ENCODE measurements at regions not wholly inside any gene's neighbourhood (a gene's known extent, or its start where the extent isn't known, plus 50 kb on each side); places are given as distances from the start of the nearest gene placed in this dataset.

DNA sequence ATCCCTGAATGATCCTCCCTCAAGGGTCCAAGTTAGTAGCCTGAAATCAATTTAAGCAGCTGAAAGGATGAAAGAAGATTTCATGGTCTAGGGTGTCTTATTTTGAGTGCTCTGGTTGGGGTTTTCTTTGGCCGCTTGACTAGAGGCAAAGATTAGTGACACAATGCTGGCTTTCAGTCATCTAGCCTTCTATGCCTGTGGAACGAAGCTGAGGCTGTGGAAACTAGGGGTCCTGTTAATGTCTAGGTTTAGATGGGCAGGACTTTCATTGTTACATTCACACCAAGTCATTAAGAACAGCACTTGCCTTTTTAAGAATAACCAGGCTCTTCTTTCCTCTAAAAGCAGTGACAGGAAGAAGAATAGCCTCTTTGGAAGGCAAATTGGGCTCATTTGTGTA lies 253.8 kb upstream of the E2F7 start:
- no peak for DNase-seq
- peaks cover 2% of the 10 kb centered on the region for H3K4me1 Mint-ChIP-seq (ENCODE audit: low read depth)
- H3K4me3 Mint-ChIP-seq: no peak overlapping the region
- H3K27me3 Mint-ChIP-seq: peaks cover 25% of the 10 kb centered on the region
- H3K36me3 Mint-ChIP-seq (ENCODE audit: low read depth): no peaks in the 10 kb centered on the region
- H3K27ac Mint-ChIP-seq: no peak overlapping the region
- no peaks in the 10 kb centered on the region for H3K9me3 Mint-ChIP-seq

DNA sequence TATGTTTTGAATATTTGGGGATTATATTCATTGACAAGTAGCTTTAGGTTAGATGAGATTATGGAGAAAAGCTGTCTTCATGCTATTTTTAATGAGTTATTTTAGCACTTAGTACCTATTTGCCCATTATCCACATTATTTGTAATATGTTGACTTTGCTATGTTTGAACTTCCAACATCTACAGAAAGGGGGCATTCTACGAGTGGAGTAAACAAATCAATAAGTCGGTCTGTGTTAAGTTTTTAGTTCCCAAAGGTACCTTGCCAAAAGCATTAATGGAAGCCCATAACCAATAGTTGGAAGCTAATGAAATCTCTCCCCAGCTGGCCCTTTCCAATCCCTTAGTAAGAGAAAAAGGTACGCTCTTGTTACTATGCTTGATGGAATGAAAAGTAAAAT lies 250.0 kb upstream of the E2F7 start:
- H3K27me3 Mint-ChIP-seq: no peaks in the 10 kb centered on the region
- no peak for DNase-seq
- no peaks in the 10 kb centered on the region for H3K4me1 Mint-ChIP-seq (ENCODE audit: low read depth)
- H3K4me3 Mint-ChIP-seq: no peak overlapping the region
- no peaks in the 10 kb centered on the region for H3K9me3 Mint-ChIP-seq
- no peak overlapping the region for H3K27ac Mint-ChIP-seq
- H3K36me3 Mint-ChIP-seq (ENCODE audit: low read depth): no peaks in the 10 kb centered on the region

DNA sequence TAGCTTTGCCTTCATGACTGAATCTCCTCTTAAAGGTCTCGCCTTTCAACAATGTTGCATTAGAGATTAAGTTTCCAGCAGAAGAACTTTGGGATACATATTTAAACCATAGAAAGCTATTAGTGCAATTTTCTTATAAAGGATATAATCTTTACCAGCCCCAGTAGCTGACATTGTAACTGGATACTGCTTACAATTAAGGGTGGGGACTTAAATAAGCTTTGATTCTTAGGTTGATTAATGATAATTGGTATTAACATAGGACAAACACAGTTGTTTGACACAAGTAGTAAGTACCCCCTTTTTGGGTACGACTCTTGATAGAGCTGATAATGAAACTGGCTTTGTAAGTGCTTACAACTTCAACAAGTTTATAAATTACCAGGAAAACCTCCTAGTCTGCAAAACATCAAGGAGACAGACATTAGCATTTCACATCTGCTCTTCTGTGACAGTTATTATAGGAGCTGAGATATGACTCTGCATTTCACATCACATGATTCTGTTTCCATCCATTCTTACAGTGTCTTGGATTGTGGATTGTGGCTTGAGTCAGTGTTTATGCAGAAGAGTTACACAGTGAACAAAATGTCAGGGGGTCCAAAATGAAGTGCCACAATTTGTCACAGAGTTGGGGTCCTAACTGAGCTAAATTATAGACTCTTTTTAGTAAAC lies 249.1 kb upstream of the E2F7 start:
- Mint-ChIP-seq H3K27ac (no peak overlapping the region), H3K4me1 (ENCODE audit: low read depth) (no peaks in the 10 kb centered on the region), H3K9me3 (no peaks in the 10 kb centered on the region), H3K4me3 (no peak overlapping the region), H3K36me3 (ENCODE audit: low read depth) (no peaks in the 10 kb centered on the region), H3K27me3 (no peaks in the 10 kb centered on the region)
- DNase-seq: no peak

DNA sequence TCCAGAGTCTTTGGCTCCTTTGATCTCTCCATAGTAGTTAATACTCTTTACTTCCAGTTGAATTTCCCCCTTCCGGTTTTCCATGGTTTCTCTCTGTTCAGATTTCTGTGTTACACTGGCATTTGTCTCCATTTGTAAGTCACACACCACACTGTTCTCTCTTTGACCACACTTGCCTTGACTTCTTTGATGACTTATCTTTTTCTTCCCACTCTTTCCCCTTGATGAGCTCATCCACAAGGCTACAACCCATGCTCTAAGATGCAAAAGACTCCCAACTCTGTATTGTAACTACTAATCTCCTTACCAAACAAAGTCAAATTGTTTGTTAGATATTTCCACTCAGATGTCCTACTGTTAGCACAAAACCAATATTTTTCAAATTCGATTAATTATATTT lies 242.7 kb upstream of the E2F7 start:
- H3K9me3 Mint-ChIP-seq: peaks cover 1% of the 10 kb centered on the region
- no peak overlapping the region for H3K4me3 Mint-ChIP-seq
- H3K4me1 Mint-ChIP-seq (ENCODE audit: low read depth): no peaks in the 10 kb centered on the region
- DNase-seq: no peak
- no peaks in the 10 kb centered on the region for H3K36me3 Mint-ChIP-seq (ENCODE audit: low read depth)
- no peaks in the 10 kb centered on the region for H3K27me3 Mint-ChIP-seq
- H3K27ac Mint-ChIP-seq: no peak overlapping the region

DNA sequence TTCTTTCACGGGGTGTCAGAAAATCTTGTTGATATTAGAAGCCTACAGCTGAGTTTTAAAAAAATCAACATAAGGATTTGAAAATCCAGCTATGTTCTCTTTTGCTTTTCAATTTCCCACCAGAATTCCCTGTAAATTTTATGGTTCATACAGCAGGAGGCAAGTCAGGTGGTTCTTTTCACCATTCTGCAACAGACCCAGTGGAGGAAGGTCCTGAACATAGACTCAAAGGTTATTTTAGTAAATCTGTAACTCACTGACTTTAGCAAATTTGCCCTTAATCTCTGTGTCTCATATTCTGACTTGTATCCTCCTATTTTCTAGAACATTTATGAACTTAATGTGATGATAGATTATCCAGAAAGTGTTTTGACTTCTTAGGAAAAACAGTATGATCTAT lies 235.4 kb upstream of the E2F7 start:
- DNase-seq: no peak
- Mint-ChIP-seq H3K9me3 (no peaks in the 10 kb centered on the region), H3K4me1 (ENCODE audit: low read depth) (no peaks in the 10 kb centered on the region), H3K36me3 (ENCODE audit: low read depth) (no peaks in the 10 kb centered on the region), H3K27me3 (no peaks in the 10 kb centered on the region), H3K4me3 (no peak overlapping the region), H3K27ac (no peak overlapping the region)

DNA sequence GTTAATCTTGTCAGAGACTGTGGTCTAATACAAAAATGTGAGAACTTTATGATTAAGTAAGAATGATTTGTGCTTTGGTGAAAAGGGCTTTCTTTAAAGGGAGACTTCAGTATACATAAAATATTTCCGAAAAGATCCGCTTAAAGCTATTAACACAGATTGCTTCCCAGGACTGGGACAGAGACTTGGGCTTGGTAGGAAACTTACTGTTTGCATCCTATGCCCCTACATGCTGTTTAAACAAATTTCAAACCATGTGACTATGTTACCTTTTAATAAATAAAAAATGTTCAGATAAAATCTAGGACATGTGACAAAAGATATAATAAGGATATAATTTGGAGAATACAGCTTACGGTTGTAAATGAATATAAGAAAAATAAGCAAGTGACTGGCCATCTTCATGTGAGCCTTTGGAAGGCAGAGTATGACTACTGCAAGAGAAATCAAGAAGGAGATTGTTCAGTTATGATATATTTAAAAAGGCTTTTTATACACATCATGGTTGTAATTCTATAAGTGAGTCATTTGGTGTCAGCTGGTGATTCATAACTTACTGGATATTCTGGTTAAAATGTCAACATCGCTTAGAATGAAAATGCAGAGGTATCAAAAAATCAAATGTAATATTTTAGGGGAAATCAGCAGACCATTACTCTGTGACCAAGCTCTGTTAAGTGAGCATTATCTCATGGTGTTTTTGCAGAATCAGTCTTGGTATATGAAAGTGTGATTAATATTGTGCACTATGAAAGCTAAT lies 234.7 kb upstream of the E2F7 start:
- H3K4me3 Mint-ChIP-seq: no peak overlapping the region
- H3K36me3 Mint-ChIP-seq (ENCODE audit: low read depth): no peaks in the 10 kb centered on the region
- H3K27ac Mint-ChIP-seq: no peak overlapping the region
- H3K27me3 Mint-ChIP-seq: no peaks in the 10 kb centered on the region
- no peak for DNase-seq
- H3K9me3 Mint-ChIP-seq: no peaks in the 10 kb centered on the region
- H3K4me1 Mint-ChIP-seq (ENCODE audit: low read depth): no peaks in the 10 kb centered on the region

DNA sequence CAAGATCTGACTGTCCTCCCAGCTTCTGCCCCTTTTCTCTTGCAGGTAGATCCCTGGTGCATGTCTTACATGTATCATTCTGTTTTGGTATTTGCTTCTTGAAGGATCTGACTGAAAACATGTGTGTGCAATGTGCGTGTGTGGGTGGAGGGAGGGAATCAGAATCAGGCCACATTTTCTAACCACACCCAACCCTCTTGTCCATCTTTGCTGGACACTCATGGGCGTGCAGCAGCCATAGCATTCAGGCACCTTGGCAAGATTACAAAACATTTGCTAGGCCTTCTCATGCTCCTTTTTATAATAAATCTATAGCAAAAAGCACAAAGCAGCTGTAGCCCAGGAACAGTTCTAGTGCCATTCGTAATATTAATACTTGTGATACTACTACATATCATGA lies 233.6 kb upstream of the E2F7 start:
- Mint-ChIP-seq H3K27ac (no peak overlapping the region), H3K4me3 (no peak overlapping the region), H3K9me3 (no peaks in the 10 kb centered on the region), H3K27me3 (no peaks in the 10 kb centered on the region), H3K4me1 (ENCODE audit: low read depth) (no peaks in the 10 kb centered on the region), H3K36me3 (ENCODE audit: low read depth) (no peaks in the 10 kb centered on the region)
- DNase-seq: no peak

DNA sequence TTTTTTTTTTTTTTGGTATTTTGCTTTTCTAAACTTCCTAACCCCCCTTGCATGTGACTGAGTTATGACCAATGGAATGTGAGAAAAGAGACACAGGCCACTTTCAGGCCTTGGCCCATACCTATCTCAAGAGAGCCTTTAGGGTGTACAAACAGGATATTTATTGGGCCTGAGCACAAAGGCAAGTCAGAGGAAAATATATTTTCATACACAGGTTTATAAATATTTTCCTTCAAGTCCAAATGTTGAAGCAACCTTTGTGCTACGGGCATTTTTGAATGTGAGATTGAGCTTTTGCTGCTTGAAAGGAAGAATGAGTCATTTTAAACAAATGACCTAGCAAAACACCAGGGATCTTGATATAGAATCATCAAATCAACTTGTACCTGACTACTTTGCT lies 228.6 kb upstream of the E2F7 start:
- Mint-ChIP-seq H3K4me3 (no peak overlapping the region), H3K27ac (no peak overlapping the region), H3K36me3 (ENCODE audit: low read depth) (no peaks in the 10 kb centered on the region), H3K4me1 (ENCODE audit: low read depth) (no peaks in the 10 kb centered on the region), H3K27me3 (no peaks in the 10 kb centered on the region), H3K9me3 (peaks cover 4% of the 10 kb centered on the region)
- DNase-seq: no peak

DNA sequence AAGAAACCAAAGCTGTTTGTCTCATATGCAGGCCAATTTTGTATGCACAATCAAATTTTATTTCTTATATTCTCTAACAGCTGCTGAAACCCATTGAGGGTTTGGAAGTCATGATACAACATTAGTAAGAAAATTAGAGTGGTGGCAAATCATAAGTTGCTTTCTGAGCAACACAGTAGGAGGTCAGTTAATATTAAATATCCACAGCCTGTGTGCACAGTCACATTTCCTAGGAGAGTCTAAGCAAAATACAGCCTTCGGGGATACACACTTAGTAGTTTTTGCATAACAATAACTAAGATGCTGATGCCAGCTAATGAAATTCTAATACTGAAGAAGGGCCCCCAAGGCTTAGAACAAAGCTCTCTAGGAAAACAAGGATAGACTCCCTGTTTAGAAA lies 209.6 kb upstream of the E2F7 start:
- DNase-seq: no peak
- no peak overlapping the region for H3K4me3 Mint-ChIP-seq
- H3K27me3 Mint-ChIP-seq: peaks cover 3% of the 10 kb centered on the region
- H3K4me1 Mint-ChIP-seq (ENCODE audit: low read depth): no peaks in the 10 kb centered on the region
- H3K9me3 Mint-ChIP-seq: no peaks in the 10 kb centered on the region
- no peaks in the 10 kb centered on the region for H3K36me3 Mint-ChIP-seq (ENCODE audit: low read depth)
- no peak overlapping the region for H3K27ac Mint-ChIP-seq

DNA sequence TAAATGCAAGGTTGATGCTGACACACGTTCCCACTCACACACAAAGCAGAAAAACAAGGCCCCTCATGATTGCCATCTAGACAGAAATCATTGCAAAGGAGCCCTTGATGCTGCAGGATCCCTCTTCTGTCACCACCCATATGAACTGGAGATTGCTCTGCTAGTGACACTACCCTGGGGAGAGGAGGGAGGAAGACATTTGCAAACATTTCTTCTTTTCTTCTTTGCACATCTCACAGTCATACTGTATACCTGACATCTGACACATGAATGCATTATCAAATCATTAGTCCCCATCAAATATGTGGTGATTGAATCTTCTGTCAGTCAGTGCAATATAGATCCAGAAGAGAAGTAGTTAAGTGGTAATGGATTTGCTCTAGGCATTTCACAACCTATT lies 208.5 kb upstream of the E2F7 start:
- no peaks in the 10 kb centered on the region for H3K36me3 Mint-ChIP-seq (ENCODE audit: low read depth)
- H3K27ac Mint-ChIP-seq: no peak overlapping the region
- no peaks in the 10 kb centered on the region for H3K9me3 Mint-ChIP-seq
- no peak for DNase-seq
- no peaks in the 10 kb centered on the region for H3K4me1 Mint-ChIP-seq (ENCODE audit: low read depth)
- peaks cover 3% of the 10 kb centered on the region for H3K27me3 Mint-ChIP-seq
- no peak overlapping the region for H3K4me3 Mint-ChIP-seq

DNA sequence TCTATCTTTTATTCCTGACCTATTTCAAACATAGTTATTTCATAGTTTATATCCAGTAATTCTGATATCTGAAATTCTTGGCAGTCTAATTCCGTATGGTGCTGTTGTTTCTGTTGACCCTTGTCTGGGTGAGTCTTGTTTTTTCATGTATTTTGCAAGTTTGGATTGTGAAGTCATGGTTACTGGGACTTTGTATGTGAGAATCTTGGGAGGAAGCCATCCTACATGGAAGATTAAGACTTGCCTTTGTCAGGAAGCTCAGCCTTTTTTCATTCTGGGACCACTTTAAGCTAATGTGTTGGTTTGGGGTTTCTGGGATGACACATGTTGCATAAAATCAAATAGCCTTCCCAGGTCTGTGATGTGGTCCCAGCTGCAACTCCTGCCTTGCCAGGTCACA lies 191.6 kb upstream of the E2F7 start:
- no peak overlapping the region for H3K4me3 Mint-ChIP-seq
- DNase-seq: no peak
- no peaks in the 10 kb centered on the region for H3K4me1 Mint-ChIP-seq (ENCODE audit: low read depth)
- H3K9me3 Mint-ChIP-seq: peaks cover 10% of the 10 kb centered on the region
- H3K27me3 Mint-ChIP-seq: no peaks in the 10 kb centered on the region
- no peak overlapping the region for H3K27ac Mint-ChIP-seq
- no peaks in the 10 kb centered on the region for H3K36me3 Mint-ChIP-seq (ENCODE audit: low read depth)

DNA sequence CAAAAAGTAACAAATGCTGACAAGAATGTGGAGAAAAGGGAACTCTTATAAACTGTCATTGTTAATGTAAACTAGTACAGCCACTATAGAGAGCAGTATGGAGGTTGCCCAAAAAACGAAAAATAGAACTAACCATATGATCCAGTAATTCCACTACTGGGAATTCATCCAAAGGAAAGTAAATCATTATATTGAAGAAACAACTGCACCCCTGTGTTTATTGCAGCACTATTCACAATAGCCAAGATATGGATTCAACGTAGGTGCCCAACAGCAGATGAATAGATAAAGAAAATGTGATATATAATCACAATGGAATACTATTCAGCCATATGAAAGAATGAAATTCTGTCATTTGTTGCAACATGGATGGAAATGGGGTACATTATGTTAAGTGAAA lies 188.0 kb upstream of the E2F7 start:
- no peaks in the 10 kb centered on the region for H3K4me1 Mint-ChIP-seq (ENCODE audit: low read depth)
- H3K9me3 Mint-ChIP-seq: no peaks in the 10 kb centered on the region
- no peaks in the 10 kb centered on the region for H3K27me3 Mint-ChIP-seq
- H3K27ac Mint-ChIP-seq: no peak overlapping the region
- H3K4me3 Mint-ChIP-seq: no peak overlapping the region
- H3K36me3 Mint-ChIP-seq (ENCODE audit: low read depth): no peaks in the 10 kb centered on the region
- no peak for DNase-seq

DNA sequence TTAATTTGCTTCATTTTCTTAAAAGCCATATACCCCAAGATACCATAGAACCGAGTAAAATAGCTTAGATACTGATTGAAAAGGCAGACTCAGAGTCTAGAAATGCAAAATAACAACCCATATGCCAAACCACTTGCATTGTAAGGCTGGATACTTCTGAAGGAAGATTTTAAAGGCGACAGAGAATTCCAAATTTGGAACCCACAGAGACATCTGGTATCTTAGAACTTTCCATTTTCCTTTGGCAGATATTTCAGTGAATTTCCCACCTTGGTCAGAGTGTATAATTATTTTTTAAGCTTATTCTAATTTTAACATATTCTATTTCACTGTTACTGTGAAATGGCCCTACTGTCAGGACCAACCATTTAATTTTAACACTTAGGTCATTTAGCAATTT lies 186.4 kb upstream of the E2F7 start:
- Mint-ChIP-seq H3K36me3 (ENCODE audit: low read depth) (no peaks in the 10 kb centered on the region), H3K27ac (no peak overlapping the region), H3K9me3 (no peaks in the 10 kb centered on the region), H3K27me3 (no peaks in the 10 kb centered on the region), H3K4me1 (ENCODE audit: low read depth) (no peaks in the 10 kb centered on the region), H3K4me3 (no peak overlapping the region)
- no peak for DNase-seq

DNA sequence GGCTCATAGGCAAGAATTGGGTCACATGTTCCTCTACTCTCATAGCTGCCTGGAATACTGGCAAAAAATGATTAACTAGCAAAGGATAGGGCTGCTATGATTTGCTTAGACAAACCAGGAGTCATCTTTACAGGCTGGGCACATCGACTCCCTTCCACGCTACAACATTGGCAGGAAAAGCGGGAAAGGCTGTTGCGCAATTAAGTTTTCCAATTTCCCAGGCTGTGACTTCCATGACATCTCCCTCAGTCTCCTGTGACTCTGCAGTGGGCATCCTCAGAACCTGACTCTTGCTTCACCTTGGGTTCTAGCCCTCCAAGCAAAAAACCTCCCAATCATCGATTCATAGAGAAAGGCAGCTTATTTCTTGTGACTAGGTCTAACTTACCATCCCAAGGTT lies 184.5 kb upstream of the E2F7 start:
- Mint-ChIP-seq H3K4me1 (ENCODE audit: low read depth) (no peaks in the 10 kb centered on the region), H3K27ac (no peak overlapping the region), H3K27me3 (no peaks in the 10 kb centered on the region), H3K4me3 (no peak overlapping the region), H3K9me3 (no peaks in the 10 kb centered on the region), H3K36me3 (ENCODE audit: low read depth) (no peaks in the 10 kb centered on the region)
- no peak for DNase-seq

DNA sequence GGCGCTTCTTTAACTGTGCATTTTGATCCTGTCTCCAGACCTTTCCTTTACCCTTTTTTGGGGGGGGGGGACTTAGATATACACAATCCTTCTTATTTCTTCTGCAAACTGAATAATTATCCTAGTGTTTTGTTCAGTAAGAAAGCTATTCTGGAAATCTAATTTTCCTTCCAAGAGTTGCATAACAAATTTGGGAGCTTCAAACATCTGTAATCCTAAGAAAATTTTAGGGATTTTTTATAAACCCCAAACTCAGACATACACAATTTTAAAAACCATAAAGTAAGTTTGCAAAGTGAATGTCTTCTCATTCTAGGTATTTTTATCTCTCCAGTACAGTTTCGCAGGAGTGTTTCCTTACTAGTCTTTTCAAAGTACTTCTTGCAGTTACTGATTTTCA lies 182.7 kb upstream of the E2F7 start:
- Mint-ChIP-seq H3K4me1 (ENCODE audit: low read depth) (no peaks in the 10 kb centered on the region), H3K36me3 (ENCODE audit: low read depth) (no peaks in the 10 kb centered on the region), H3K9me3 (no peaks in the 10 kb centered on the region), H3K27me3 (no peaks in the 10 kb centered on the region), H3K4me3 (no peak overlapping the region), H3K27ac (no peak overlapping the region)
- no peak for DNase-seq

DNA sequence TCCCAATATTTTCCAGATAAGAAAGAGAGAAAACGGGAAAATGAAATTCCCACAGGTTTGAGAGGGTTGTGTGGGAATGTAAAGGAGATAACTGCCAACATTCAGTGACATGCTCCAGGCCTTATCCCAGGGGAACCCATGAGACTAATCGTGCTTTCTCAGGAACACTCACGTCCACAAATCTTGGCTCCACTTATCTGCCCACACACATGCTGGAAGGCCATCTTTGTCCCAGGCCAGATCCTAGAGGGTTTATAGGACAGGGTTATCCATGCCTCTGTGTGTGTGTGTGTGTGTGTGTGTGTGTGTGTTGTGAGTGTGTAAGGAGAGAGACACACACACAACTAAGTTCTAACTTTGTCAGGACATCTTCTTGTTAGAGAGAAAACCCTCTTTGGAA lies 182.2 kb upstream of the E2F7 start:
- Mint-ChIP-seq H3K9me3 (no peaks in the 10 kb centered on the region), H3K4me1 (ENCODE audit: low read depth) (no peaks in the 10 kb centered on the region), H3K27ac (no peak overlapping the region), H3K4me3 (no peak overlapping the region), H3K27me3 (no peaks in the 10 kb centered on the region), H3K36me3 (ENCODE audit: low read depth) (no peaks in the 10 kb centered on the region)
- no peak for DNase-seq

Measured in activated T-cell treated with anti-CD3 and anti-CD28 coated beads, Interleukin-2, amount 50 U/mL, for 24 hours (primary cell).